ENCODE measurements at regions not wholly inside any gene's neighbourhood (a gene's known extent, or its start where the extent isn't known, plus 50 kb on each side); places are given as distances from the start of the nearest gene placed in this dataset.

DNA sequence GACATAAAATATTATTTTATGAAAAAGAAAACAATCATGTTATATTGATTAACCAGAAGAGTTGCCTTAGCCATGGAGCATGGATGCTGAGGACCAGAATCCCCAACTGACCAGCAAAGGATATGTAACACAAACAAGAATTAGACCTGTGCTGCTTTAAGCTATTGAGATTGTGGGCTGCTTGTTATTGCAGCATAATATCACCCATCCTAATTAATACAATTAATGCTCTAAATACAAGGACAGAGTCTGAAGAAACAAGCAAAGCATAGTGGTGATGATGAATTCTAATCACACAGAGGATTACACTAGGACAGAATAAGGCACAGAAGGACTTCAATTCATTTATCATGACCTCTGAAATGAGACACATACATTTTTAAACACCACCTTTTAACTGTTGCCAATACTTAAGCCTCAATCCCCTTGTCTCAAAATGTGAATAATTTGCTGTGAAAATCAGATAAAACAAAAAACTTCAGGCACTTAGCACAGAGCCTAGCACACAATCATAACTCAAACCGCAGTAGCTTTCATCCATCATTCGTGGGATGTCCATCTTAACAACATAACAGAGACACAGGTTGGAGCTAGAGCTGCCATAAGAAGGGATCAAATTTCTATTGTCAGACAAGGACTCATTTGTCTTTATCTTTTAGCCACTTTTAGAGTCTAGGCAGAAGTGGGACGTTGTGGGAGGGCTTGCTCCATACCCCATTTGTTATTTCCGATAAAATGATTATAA, 449.6 kb upstream of the DCN start:
- no peaks in the 10 kb centered on the region for H3K36me3 ChIP-seq

DNA sequence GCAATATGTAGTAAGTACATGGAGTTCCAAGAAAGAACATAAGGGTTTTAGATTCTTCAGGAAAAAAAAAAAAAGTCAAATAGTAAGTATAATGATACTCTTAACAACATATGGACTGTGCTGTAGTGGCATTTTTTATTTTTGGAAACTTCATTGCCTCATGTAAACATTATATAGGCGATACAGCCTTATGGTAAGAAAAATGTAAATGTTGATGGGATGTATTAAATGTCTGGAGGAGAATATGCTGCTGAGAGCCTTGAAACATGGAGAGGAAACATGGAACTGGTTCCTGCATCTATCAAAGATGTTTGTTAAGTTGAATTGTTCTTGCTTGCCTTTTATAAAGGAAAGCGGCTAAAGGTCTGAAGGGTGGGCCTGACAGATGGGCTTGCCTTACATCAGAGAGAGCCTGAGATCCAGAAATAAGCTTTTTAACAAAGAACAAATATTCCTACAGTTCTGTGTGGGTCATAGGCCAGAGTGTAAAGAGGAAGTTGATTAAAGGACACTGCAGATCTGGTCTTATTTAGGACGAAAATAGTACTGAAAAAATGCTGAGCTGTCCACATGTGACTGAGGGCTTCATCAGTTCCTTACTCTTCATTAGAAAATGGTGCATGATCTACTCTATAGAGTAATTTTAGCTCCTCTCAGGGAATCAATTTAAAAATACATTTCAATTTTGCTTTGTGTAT, 448.1 kb upstream of the DCN start:
- H3K9me3 ChIP-seq = peaks cover 0 to 9% of the 10 kb centered on the region in 2 donors
- no peaks in the 10 kb centered on the region for H3K4me1 ChIP-seq
- TF ChIP-seq, protein P1, sequence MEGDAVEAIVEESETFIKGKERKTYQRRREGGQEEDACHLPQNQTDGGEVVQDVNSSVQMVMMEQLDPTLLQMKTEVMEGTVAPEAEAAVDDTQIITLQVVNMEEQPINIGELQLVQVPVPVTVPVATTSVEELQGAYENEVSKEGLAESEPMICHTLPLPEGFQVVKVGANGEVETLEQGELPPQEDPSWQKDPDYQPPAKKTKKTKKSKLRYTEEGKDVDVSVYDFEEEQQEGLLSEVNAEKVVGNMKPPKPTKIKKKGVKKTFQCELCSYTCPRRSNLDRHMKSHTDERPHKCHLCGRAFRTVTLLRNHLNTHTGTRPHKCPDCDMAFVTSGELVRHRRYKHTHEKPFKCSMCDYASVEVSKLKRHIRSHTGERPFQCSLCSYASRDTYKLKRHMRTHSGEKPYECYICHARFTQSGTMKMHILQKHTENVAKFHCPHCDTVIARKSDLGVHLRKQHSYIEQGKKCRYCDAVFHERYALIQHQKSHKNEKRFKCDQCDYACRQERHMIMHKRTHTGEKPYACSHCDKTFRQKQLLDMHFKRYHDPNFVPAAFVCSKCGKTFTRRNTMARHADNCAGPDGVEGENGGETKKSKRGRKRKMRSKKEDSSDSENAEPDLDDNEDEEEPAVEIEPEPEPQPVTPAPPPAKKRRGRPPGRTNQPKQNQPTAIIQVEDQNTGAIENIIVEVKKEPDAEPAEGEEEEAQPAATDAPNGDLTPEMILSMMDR (IDR thresholded peaks at IDR 0.05) = no peak
- no peak overlapping the region for H3K4me3 ChIP-seq
- H3K36me3 ChIP-seq = no peaks in the 10 kb centered on the region
- no peak for DNase-seq (ENCODE audit: low spot score)
- H3K27me3 ChIP-seq = no peaks in the 10 kb centered on the region
- H3K27ac ChIP-seq = no peak overlapping the region

More for the DNA sequence above, 449.6 kb upstream of the DCN start:
- TF ChIP-seq, protein P1 (IDR thresholded peaks at IDR 0.05) = no peak
- Histone ChIP-seq H3K4me3 (no peak overlapping the region), H3K9me3 (peaks cover 0 to 9% of the 10 kb centered on the region in 2 donors), H3K27me3 (no peaks in the 10 kb centered on the region), H3K27ac (no peak overlapping the region), H3K4me1 (no peaks in the 10 kb centered on the region)
- DNase-seq (ENCODE audit: low spot score) = no peak

DNA sequence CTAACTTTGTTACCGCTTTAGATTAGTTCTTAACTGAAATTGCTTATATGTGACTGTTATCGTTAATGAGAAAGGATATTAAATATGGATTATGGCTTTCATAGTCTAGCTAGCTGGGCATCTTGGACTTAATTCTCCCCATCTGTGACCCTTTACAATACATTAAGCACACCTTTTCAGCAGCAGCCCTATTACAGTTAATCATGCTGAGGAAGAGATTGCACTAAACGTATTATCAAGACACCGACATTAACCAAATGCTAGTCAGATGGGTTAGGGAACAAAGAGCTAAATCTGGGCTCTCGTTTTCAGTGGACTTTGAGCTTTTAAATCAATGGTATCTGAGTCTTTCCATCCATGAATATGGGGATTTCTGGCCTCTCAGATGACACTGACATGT, 447.5 kb upstream of the DCN start:
- TF ChIP-seq, protein P1 (IDR thresholded peaks at IDR 0.05) = no peak
- no peak for DNase-seq (ENCODE audit: low spot score)
- Histone ChIP-seq H3K27ac (no peak overlapping the region), H3K4me1 (no peaks in the 10 kb centered on the region), H3K36me3 (no peaks in the 10 kb centered on the region), H3K27me3 (no peaks in the 10 kb centered on the region), H3K9me3 (peaks cover 0 to 9% of the 10 kb centered on the region in 2 donors), H3K4me3 (no peak overlapping the region)

DNA sequence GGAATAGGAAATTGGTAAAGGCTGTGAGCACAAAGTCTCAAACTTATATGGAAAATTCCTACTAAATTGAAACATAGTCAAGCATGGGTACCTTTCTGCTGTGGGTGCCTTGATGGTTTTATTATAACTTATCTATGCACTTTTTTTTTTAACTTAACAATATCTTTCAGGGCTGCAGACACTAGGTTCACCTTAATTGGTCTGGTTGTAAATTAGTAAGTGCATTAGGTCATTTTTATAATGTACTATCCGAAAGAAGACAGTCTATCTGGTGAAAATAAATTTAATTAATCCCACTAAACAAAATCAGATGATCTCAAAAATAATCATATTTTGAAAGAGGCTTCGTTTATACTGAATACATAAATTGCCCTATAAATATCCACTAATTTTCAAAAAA, 446.8 kb upstream of the DCN start:
- Histone ChIP-seq H3K4me3 (no peak overlapping the region), H3K27ac (no peak overlapping the region), H3K27me3 (no peaks in the 10 kb centered on the region), H3K4me1 (no peaks in the 10 kb centered on the region), H3K36me3 (no peaks in the 10 kb centered on the region), H3K9me3 (peaks cover 0 to 9% of the 10 kb centered on the region in 2 donors)
- TF ChIP-seq, protein P1 (IDR thresholded peaks at IDR 0.05) = no peak
- no peak for DNase-seq (ENCODE audit: low spot score)

DNA sequence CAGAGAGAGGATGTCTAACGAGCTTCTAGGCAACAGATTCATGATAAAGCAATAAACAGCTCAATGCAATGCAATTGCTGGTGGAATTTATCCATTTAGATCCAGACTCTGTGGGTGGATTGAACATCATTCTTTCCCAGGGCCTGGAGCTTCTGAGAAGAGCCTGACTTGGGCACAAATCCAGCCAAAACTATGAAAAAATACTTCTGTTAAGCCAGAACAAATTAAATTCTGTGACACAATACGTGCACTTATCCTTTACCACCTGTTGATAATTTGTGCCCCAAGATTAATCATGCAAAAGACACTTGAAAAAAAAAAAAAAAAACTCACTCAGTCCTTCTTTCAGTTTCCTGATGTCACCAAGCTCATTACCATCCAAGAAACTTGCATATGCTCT, 446.0 kb upstream of the DCN start:
- DNase-seq (ENCODE audit: low spot score) = no peak
- Histone ChIP-seq H3K4me1 (no peaks in the 10 kb centered on the region), H3K9me3 (peaks cover 0 to 9% of the 10 kb centered on the region in 2 donors), H3K4me3 (no peak overlapping the region), H3K27me3 (no peaks in the 10 kb centered on the region), H3K36me3 (no peaks in the 10 kb centered on the region), H3K27ac (no peak overlapping the region)
- TF ChIP-seq, protein P1 (IDR thresholded peaks at IDR 0.05) = no peak

Data from right atrium auricular region (tissue), 2 donors.